SU-DHL-6 (cell line): ENCODE measurements at regions not wholly inside any gene's neighbourhood (a gene's known extent, or its start where the extent isn't known, plus 50 kb on each side); places are given as distances from the start of the nearest gene placed in this dataset.

Experiments used
- CTCF ChIP-seq: fragments of 200-600 bp; sonication (generic); IDR thresholded peaks from one replicate; pipeline ENCODE4 v1.5.1; 2017; ENCODE audit warnings: antibody characterized with exemption, mild to moderate bottlenecking, low read length, moderate library complexity; ENCODE audit not compliant: insufficient read depth, poor library complexity, severe bottlenecking
- EZH2phosphoT487 ChIP-seq: fragments of 200-600 bp; sonication (generic), shearing (Covaris generic); conservative IDR thresholded peaks from 2 replicates; pipeline ENCODE4 v1.6.1; 2018; ENCODE audit warnings: mild to moderate bottlenecking, antibody characterized with exemption, low read length, moderate library complexity, mixed read lengths

DNA sequence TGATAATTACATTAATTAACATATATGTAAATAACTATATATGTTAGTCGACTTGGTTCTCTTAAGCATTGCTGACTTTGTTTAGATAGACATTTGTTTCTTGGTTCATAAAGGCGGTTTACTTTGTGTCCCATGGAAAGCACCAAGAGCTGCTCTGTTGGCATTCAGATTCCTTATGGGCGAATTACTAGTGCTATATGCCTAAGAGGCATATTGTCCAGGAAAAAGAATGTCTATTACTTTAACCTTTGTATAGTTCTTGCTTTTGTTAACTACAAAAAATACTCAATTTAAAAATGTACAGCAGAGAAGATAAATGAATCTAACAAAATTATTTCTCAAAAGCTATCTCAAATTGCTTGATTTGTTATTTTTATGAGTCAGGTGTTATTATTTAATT, 532.8 kb downstream of the FAT4 start:
- TF ChIP-seq CTCF: no peak
- no peak for TF ChIP-seq EZH2phosphoT487
